Calu3 (cell line): ENCODE measurements at regions not wholly inside any gene's neighbourhood (a gene's known extent, or its start where the extent isn't known, plus 50 kb on each side); places are given as distances from the start of the nearest gene placed in this dataset.

Source experiments
- BruUV-seq: library from RNA; stranded (reverse); fragments of 400-500 nt; replicated peaks from 2 replicates; lab custom pipeline; 2021; lab: Mats Ljungman, UMichigan
- CTCF ChIA-PET: fragments of 300-600 bp; sonication (Branson Sonifier 250); formaldehyde crosslinking; loops from one replicate; lab custom pipeline; 2022; ENCODE audit warnings: antibody characterized with exemption; lab: Charles Lee
- DNase-seq: peaks from one replicate; pipeline ENCODE4 v3.0.0; 2022
- H3K27ac Mint-ChIP-seq: one replicate; pipeline ENCODE4 v1.8.0; 2022; ENCODE audit warnings: mixed read lengths; ENCODE audit not compliant: unreplicated experiment
- H3K27me3 Mint-ChIP-seq: one replicate; pipeline ENCODE4 v1.8.0; 2022; ENCODE audit warnings: mixed read lengths; ENCODE audit not compliant: unreplicated experiment
- H3K36me3 Mint-ChIP-seq: one replicate; pipeline ENCODE4 v1.8.0; 2022; ENCODE audit warnings: mild to moderate bottlenecking, moderate library complexity, mixed read lengths; ENCODE audit not compliant: insufficient read depth, unreplicated experiment
- H3K4me1 Mint-ChIP-seq: one replicate; pipeline ENCODE4 v1.8.0; 2022; ENCODE audit warnings: mild to moderate bottlenecking, low read depth, mixed read lengths; ENCODE audit not compliant: unreplicated experiment
- H3K4me3 Mint-ChIP-seq: one replicate; pipeline ENCODE4 v1.8.0; 2022; ENCODE audit warnings: mild to moderate bottlenecking, low read depth, moderate library complexity, mixed read lengths; ENCODE audit not compliant: unreplicated experiment
- H3K9me3 Mint-ChIP-seq: one replicate; pipeline ENCODE4 v1.8.0; 2022; ENCODE audit warnings: low read depth, mixed read lengths; ENCODE audit not compliant: unreplicated experiment
- CTCF ChIP-seq: fragments of 200-600 bp; IDR thresholded peaks from one replicate; pipeline ENCODE4 v1.8.0; 2022; ENCODE audit warnings: antibody characterized with exemption; ENCODE audit not compliant: unreplicated experiment
- intact Hi-C: fragments of 100-400 bp; cut with micrococcal nuclease; formaldehyde crosslinking; loops from one replicate; pipeline ENCODE4 v1.10.0; 2022; ENCODE audit not compliant: unreplicated experiment

DNA sequence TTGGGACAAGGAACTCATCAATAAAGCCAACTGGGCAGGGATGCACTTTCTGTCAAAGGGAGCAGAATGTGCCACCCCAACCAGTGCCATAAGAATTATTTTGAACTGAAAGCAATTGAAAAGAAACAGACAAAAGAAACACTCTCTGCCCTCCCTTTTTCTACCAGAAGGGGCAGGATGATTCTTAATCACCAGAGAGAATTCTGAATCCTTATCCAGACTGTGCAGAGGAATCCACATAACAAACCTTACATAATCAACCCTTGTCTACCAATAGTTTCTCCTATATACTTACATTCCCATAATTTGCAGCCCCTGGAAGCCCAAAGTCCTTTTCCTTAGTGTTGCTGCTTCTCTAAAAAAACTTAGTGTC lies 520.7 kb upstream of the NBEA start:
- H3K9me3 Mint-ChIP-seq = no peaks in the 10 kb centered on the region
- no peaks in the 10 kb centered on the region for H3K27me3 Mint-ChIP-seq
- DNase-seq = no peak
- CTCF ChIA-PET = no interaction called here
- H3K36me3 Mint-ChIP-seq = no peaks in the 10 kb centered on the region
- H3K4me3 Mint-ChIP-seq = no peak overlapping the region
- intact Hi-C loops = no loop called here
- H3K27ac Mint-ChIP-seq = no peak overlapping the region
- TF ChIP-seq CTCF = no peak
- H3K4me1 Mint-ChIP-seq = no peaks in the 10 kb centered on the region
- no TSS peak for BruUV-seq

DNA sequence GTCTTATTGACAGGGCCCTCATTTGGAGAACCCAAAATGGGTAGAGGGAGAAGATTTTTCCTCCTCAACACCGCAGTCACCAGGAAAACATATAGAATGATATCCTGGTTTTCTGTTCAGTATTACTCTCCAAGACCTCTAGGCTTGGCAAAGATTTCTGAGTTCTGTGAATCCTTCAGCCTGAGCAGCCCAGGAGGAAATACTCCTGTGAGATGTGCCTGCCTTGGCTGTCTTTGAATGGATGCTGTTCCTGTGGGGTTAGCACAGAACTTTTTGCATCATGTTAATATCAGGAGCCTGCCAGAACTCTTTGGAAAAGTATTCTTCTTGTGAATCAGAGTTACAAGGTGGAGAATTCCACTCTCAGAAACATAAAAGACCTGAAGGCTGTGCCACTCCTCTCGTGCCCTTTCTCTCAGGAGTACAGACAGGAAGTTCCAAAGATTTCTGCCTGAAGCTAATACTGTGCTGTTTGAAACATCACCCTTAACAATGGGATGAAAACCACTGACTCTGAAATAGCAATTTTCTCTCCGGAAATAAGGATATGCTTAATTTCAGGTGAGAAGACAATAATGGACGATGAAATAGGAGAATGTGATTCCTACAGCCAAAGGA lies 520.1 kb upstream of the NBEA start:
- no peak overlapping the region for H3K4me3 Mint-ChIP-seq
- H3K4me1 Mint-ChIP-seq = no peaks in the 10 kb centered on the region
- H3K36me3 Mint-ChIP-seq = no peaks in the 10 kb centered on the region
- no peak for TF ChIP-seq CTCF
- H3K9me3 Mint-ChIP-seq = no peaks in the 10 kb centered on the region
- no peaks in the 10 kb centered on the region for H3K27me3 Mint-ChIP-seq
- no peak for DNase-seq
- no peak overlapping the region for H3K27ac Mint-ChIP-seq
- CTCF ChIA-PET = no interaction called here
- intact Hi-C loops = no loop called here
- no TSS peak for BruUV-seq

GRCh38 chr13:34422956-34423355 lies 519.1 kb upstream of the NBEA start:
- no peak overlapping the region for H3K4me3 Mint-ChIP-seq
- BruUV-seq = no TSS peak
- no peaks in the 10 kb centered on the region for H3K27me3 Mint-ChIP-seq
- DNase-seq = no peak
- no peak for TF ChIP-seq CTCF
- H3K4me1 Mint-ChIP-seq = no peaks in the 10 kb centered on the region
- H3K9me3 Mint-ChIP-seq = no peaks in the 10 kb centered on the region
- no peak overlapping the region for H3K27ac Mint-ChIP-seq
- no peaks in the 10 kb centered on the region for H3K36me3 Mint-ChIP-seq
- CTCF ChIA-PET = no interaction called here
- intact Hi-C loops = no loop called here

DNA sequence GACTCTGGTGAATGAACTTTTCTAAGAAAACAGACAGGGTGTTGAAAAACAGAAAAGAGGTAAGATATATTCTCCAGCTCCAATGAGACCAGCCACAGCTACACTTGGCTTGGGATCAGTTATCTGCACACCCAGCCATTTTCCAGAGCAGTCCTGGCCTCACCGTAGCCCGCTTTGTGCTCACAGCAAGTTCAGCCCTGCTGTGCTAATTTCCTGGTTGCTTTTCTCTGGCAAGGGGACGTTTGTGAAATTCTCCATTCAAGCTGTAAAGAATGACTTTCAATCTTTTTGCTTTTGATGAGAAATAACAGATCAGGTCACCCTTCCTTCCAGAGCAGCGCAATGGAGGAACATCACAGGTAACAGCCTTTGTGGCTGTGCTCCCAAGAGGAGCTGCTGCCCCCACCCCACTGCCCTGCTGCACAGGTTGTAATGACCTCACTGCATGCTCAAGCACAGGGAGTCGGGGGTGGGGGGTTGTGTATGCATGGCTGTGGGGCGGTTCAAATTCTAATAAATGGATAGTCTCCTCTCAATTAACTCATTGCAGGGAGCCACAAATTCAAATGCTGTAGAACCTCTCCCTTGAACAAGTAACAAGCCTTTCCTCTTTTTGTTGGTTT lies 516.6 kb upstream of the NBEA start:
- H3K27me3 Mint-ChIP-seq = no peaks in the 10 kb centered on the region
- no peak overlapping the region for H3K4me3 Mint-ChIP-seq
- no peaks in the 10 kb centered on the region for H3K36me3 Mint-ChIP-seq
- H3K27ac Mint-ChIP-seq = no peak overlapping the region
- no peaks in the 10 kb centered on the region for H3K9me3 Mint-ChIP-seq
- no peaks in the 10 kb centered on the region for H3K4me1 Mint-ChIP-seq
- intact Hi-C loops = no loop called here
- TF ChIP-seq CTCF = no peak
- CTCF ChIA-PET = no interaction called here
- no peak for DNase-seq
- no TSS peak for BruUV-seq
